Neural cell (in vitro differentiated cells): ENCODE measurements at regions not wholly inside any gene's neighbourhood (a gene's known extent, or its start where the extent isn't known, plus 50 kb on each side); places are given as distances from the start of the nearest gene placed in this dataset.

Source experiments
- H2AFZ ChIP-seq: fragments of 200-600, 300-800 bp; sonication (generic), shearing (Covaris generic); 2 replicates; pipeline ENCODE4 v1.6.0; 2014; ENCODE audit warnings: low read depth, mild to moderate bottlenecking, antibody characterized with exemption, low read length, moderate library complexity
- H3F3A ChIP-seq: fragments of 200-600 bp; shearing (Covaris generic); 2 replicates; pipeline ENCODE4 v1.6.1; 2016; ENCODE audit warnings: mild to moderate bottlenecking, moderate library complexity, mixed read lengths, antibody characterized with exemption, low read length; ENCODE audit not compliant: insufficient read depth, poor library complexity, severe bottlenecking
- H3K27ac ChIP-seq: fragments of 200-600, 300-800 bp; sonication (generic), shearing (Covaris generic); 2 replicates; pipeline ENCODE4 v1.5.1; 2014; ENCODE audit warnings: mild to moderate bottlenecking, low read length, moderate library complexity
- H3K27me3 ChIP-seq: fragments of 300-800, 200-600 bp; sonication (generic), shearing (Covaris generic); 2 replicates; pipeline ENCODE4 v1.6.0; 2014; ENCODE audit warnings: mild to moderate bottlenecking, low read depth, low read length, moderate library complexity; ENCODE audit not compliant: insufficient read depth
- H3K36me3 ChIP-seq: fragments of 300-800, 200-600 bp; sonication (generic), shearing (Covaris generic); 2 replicates; pipeline ENCODE4 v1.5.1; 2014; ENCODE audit warnings: mild to moderate bottlenecking, antibody characterized with exemption, low read length, moderate library complexity; ENCODE audit not compliant: insufficient read depth
- H3K4me2 ChIP-seq: fragments of 300-800, 200-600 bp; sonication (generic), shearing (Covaris generic); 2 replicates; pipeline ENCODE4 v1.6.0; 2014; ENCODE audit warnings: mild to moderate bottlenecking, low read length
- H3K4me3 ChIP-seq: fragments of 300-800, 200-600 bp; sonication (generic), shearing (Covaris generic); 2 replicates; pipeline ENCODE4 v1.5.1; 2014; ENCODE audit warnings: mild to moderate bottlenecking, low read length, moderate library complexity
- H3K79me2 ChIP-seq: fragments of 200-600 bp; shearing (Covaris generic); replicated peaks from 2 replicates; pipeline ENCODE4 v1.6.0; 2014; ENCODE audit warnings: mild to moderate bottlenecking, low read length, moderate library complexity; ENCODE audit not compliant: insufficient read depth
- H3K9ac ChIP-seq: fragments of 300-800, 200-600 bp; sonication (generic), shearing (Covaris generic); 2 replicates; pipeline ENCODE4 v1.6.1; 2016; ENCODE audit warnings: mild to moderate bottlenecking, low read length, mixed read lengths
- H3K9me2 ChIP-seq: fragments of 200-600 bp; shearing (Covaris generic); 2 replicates; pipeline ENCODE4 v1.6.1; 2016; ENCODE audit warnings: mild to moderate bottlenecking, low read length, mixed read lengths; ENCODE audit not compliant: insufficient read depth
- H3K9me3 ChIP-seq: fragments of 200-600, 300-800 bp; sonication (generic), shearing (Covaris generic); 2 replicates; pipeline ENCODE4 v1.6.1; 2016; ENCODE audit warnings: mild to moderate bottlenecking, mixed run types, low read length, moderate library complexity, mixed read lengths
- H4K20me1 ChIP-seq: fragments of 200-600 bp; shearing (Covaris generic); 2 replicates; pipeline ENCODE4 v1.6.1; 2016; ENCODE audit warnings: mild to moderate bottlenecking, mixed run types; ENCODE audit not compliant: insufficient read depth
- EP300 ChIP-seq: fragments of 450-650 bp; conservative IDR thresholded peaks from 2 replicates; pipeline ENCODE4 v1.6.1; 2014; ENCODE audit warnings: antibody characterized with exemption, mild to moderate bottlenecking, moderate library complexity; ENCODE audit not compliant: poor library complexity, severe bottlenecking
- EZH2 ChIP-seq: fragments of 200-600, 300-800 bp; shearing (Covaris generic), sonication (generic); IDR thresholded peaks from 2 replicates; pipeline ENCODE4 v1.6.1; 2014; ENCODE audit warnings: antibody characterized with exemption, low read length, borderline replicate concordance, mild to moderate bottlenecking; ENCODE audit not compliant: insufficient read depth, poor library complexity, severe bottlenecking
- MXI1 ChIP-seq: fragments of 450-650 bp; conservative IDR thresholded peaks from 2 replicates; pipeline ENCODE4 v1.6.1; 2014; ENCODE audit warnings: antibody characterized with exemption, mild to moderate bottlenecking; ENCODE audit not compliant: poor library complexity, severe bottlenecking
- POLR2AphosphoS5 ChIP-seq: IDR thresholded peaks from 2 replicates; pipeline ENCODE4 v1.6.1; 2012
- RAD21 ChIP-seq: fragments of 450-650 bp; conservative IDR thresholded peaks from 2 replicates; pipeline ENCODE4 v1.6.1; 2014; ENCODE audit warnings: antibody characterized with exemption, mild to moderate bottlenecking, moderate library complexity
- SMC3 ChIP-seq: fragments of 450-650 bp; conservative IDR thresholded peaks from 2 replicates; pipeline ENCODE4 v1.6.1; 2014; ENCODE audit warnings: antibody characterized with exemption, mild to moderate bottlenecking, moderate library complexity; ENCODE audit not compliant: poor library complexity
- TAF1 ChIP-seq: IDR thresholded peaks from 2 replicates; pipeline ENCODE4 v1.6.1; 2012; ENCODE audit warnings: low read depth
- TF ChIP-seq, protein P1 (sequence below): fragments of 450-650 bp; IDR thresholded peaks from 2 replicates; pipeline ENCODE4 v1.5.1; 2014; ENCODE audit warnings: antibody characterized with exemption, mild to moderate bottlenecking, moderate library complexity; ENCODE audit not compliant: poor library complexity, severe bottlenecking
- TF ChIP-seq, protein P2 (sequence below): IDR thresholded peaks from 2 replicates; pipeline ENCODE4 v1.6.1; 2012; ENCODE audit warnings: borderline replicate concordance

DNA sequence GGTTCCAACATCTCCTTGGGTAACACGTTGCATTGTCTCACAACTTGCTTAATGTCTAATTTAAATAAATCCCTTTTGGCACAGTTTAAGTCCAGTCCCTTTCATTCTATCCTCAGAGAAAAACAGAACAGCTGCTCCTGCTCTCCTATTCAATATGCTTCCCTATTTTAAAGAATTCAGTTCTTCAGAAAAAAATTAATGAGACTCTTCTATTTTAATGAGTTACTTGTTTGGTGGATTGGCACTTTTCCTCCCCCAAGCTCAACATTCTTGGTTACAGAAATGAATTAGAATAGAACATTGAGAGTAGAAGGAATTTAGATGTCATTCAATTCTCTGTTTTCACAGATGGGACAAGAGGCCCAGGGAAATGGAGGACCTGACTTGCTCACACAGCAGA lies 116.9 kb upstream of the ATP8B1 start:
- Histone ChIP-seq H3K79me2 (no peaks in the 10 kb centered on the region), H3K4me3 (no peak overlapping the region), H3K9me3 (no peaks in the 10 kb centered on the region), H3K27me3 (no peaks in the 10 kb centered on the region), H4K20me1 (no peaks in the 10 kb centered on the region), H3K4me2 (no peak overlapping the region), H3K9me2 (no peaks in the 10 kb centered on the region), H3K27ac (no peak overlapping the region), H3F3A (no peaks in the 10 kb centered on the region), H3K36me3 (no peaks in the 10 kb centered on the region), H3K9ac (no peak overlapping the region), H2AFZ (no peak overlapping the region)
- TF ChIP-seq SMC3, result no peak
- TF ChIP-seq MXI1, result no peak
- TF ChIP-seq POLR2AphosphoS5, result no peak
- no peak for TF ChIP-seq TAF1
- TF ChIP-seq, protein P1, sequence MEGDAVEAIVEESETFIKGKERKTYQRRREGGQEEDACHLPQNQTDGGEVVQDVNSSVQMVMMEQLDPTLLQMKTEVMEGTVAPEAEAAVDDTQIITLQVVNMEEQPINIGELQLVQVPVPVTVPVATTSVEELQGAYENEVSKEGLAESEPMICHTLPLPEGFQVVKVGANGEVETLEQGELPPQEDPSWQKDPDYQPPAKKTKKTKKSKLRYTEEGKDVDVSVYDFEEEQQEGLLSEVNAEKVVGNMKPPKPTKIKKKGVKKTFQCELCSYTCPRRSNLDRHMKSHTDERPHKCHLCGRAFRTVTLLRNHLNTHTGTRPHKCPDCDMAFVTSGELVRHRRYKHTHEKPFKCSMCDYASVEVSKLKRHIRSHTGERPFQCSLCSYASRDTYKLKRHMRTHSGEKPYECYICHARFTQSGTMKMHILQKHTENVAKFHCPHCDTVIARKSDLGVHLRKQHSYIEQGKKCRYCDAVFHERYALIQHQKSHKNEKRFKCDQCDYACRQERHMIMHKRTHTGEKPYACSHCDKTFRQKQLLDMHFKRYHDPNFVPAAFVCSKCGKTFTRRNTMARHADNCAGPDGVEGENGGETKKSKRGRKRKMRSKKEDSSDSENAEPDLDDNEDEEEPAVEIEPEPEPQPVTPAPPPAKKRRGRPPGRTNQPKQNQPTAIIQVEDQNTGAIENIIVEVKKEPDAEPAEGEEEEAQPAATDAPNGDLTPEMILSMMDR, result no peak
- TF ChIP-seq EP300, result no peak
- TF ChIP-seq RAD21, result no peak
- no peak for TF ChIP-seq EZH2
- TF ChIP-seq, protein P2, sequence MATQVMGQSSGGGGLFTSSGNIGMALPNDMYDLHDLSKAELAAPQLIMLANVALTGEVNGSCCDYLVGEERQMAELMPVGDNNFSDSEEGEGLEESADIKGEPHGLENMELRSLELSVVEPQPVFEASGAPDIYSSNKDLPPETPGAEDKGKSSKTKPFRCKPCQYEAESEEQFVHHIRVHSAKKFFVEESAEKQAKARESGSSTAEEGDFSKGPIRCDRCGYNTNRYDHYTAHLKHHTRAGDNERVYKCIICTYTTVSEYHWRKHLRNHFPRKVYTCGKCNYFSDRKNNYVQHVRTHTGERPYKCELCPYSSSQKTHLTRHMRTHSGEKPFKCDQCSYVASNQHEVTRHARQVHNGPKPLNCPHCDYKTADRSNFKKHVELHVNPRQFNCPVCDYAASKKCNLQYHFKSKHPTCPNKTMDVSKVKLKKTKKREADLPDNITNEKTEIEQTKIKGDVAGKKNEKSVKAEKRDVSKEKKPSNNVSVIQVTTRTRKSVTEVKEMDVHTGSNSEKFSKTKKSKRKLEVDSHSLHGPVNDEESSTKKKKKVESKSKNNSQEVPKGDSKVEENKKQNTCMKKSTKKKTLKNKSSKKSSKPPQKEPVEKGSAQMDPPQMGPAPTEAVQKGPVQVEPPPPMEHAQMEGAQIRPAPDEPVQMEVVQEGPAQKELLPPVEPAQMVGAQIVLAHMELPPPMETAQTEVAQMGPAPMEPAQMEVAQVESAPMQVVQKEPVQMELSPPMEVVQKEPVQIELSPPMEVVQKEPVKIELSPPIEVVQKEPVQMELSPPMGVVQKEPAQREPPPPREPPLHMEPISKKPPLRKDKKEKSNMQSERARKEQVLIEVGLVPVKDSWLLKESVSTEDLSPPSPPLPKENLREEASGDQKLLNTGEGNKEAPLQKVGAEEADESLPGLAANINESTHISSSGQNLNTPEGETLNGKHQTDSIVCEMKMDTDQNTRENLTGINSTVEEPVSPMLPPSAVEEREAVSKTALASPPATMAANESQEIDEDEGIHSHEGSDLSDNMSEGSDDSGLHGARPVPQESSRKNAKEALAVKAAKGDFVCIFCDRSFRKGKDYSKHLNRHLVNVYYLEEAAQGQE, result no peak

DNA sequence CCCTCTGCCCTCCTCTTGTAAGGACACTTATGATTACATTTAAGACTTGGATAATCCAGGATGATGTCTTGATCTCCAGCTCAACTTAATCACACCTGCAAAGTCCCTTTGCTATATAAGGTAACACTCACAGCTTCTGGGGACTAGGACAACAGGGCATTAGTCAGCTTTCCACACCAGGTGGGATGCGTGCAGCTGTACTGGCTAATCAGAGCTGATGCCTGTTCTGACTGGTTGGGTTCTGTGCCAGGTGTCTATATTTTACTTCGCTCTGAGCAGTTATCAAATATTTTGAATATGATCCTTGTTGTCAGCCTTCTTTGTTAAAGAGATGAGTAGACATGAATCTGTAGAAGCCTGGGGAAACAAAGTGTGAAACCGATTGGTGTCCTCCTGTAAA lies 115.5 kb upstream of the ATP8B1 start:
- Histone ChIP-seq H3K4me2 (no peak overlapping the region), H3K9me3 (no peaks in the 10 kb centered on the region), H3F3A (no peaks in the 10 kb centered on the region), H3K79me2 (no peaks in the 10 kb centered on the region), H3K9me2 (no peaks in the 10 kb centered on the region), H3K4me3 (no peak overlapping the region), H3K9ac (no peak overlapping the region), H3K27ac (no peak overlapping the region), H2AFZ (no peak overlapping the region), H4K20me1 (no peaks in the 10 kb centered on the region), H3K27me3 (no peaks in the 10 kb centered on the region), H3K36me3 (no peaks in the 10 kb centered on the region)
- TF ChIP-seq SMC3 (no peak), MXI1 (no peak), EZH2 (no peak), TAF1 (no peak), POLR2AphosphoS5 (no peak), RAD21 (no peak), EP300 (no peak)
- TF ChIP-seq, protein P1, result no peak
- TF ChIP-seq, protein P2, result no peak
